ENCODE measurements at regions not wholly inside any gene's neighbourhood (a gene's known extent, or its start where the extent isn't known, plus 50 kb on each side); places are given as distances from the start of the nearest gene placed in this dataset.

DNA sequence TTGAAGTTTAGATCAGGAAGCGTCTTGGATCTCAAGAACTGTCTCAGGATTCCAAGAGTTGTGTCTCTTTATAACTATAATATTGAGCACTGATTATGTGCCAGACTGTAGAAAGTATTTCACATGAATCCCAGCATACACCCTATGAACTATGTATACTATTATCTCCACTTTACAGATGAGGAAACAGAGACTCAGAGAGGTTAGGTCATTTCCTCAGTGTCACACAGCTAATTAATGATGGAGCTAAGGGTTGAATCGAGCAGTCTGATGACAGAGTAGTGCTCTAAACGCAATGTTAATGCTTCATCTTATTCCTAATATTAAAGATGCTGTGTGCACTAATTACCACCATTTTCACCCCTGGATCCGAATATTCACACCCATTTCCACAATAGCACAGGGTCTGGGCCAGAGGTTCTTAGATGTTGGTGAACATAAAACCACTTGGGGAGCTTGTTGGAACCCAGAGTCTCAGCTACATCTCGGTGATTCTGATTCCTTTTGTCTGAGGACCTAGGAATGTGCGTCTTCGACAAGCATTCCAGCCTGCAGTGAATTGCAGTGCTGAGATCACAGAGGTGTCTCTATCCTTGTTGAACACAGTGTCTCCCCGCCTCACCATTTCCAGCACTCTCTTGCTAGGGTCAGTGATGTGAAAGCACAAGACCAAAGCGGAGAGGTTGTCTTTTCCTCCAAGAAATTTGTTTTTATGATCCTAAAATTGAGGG is 213.8 kb downstream of the SP3 start (continued):
- TF ChIP-seq, protein P1, sequence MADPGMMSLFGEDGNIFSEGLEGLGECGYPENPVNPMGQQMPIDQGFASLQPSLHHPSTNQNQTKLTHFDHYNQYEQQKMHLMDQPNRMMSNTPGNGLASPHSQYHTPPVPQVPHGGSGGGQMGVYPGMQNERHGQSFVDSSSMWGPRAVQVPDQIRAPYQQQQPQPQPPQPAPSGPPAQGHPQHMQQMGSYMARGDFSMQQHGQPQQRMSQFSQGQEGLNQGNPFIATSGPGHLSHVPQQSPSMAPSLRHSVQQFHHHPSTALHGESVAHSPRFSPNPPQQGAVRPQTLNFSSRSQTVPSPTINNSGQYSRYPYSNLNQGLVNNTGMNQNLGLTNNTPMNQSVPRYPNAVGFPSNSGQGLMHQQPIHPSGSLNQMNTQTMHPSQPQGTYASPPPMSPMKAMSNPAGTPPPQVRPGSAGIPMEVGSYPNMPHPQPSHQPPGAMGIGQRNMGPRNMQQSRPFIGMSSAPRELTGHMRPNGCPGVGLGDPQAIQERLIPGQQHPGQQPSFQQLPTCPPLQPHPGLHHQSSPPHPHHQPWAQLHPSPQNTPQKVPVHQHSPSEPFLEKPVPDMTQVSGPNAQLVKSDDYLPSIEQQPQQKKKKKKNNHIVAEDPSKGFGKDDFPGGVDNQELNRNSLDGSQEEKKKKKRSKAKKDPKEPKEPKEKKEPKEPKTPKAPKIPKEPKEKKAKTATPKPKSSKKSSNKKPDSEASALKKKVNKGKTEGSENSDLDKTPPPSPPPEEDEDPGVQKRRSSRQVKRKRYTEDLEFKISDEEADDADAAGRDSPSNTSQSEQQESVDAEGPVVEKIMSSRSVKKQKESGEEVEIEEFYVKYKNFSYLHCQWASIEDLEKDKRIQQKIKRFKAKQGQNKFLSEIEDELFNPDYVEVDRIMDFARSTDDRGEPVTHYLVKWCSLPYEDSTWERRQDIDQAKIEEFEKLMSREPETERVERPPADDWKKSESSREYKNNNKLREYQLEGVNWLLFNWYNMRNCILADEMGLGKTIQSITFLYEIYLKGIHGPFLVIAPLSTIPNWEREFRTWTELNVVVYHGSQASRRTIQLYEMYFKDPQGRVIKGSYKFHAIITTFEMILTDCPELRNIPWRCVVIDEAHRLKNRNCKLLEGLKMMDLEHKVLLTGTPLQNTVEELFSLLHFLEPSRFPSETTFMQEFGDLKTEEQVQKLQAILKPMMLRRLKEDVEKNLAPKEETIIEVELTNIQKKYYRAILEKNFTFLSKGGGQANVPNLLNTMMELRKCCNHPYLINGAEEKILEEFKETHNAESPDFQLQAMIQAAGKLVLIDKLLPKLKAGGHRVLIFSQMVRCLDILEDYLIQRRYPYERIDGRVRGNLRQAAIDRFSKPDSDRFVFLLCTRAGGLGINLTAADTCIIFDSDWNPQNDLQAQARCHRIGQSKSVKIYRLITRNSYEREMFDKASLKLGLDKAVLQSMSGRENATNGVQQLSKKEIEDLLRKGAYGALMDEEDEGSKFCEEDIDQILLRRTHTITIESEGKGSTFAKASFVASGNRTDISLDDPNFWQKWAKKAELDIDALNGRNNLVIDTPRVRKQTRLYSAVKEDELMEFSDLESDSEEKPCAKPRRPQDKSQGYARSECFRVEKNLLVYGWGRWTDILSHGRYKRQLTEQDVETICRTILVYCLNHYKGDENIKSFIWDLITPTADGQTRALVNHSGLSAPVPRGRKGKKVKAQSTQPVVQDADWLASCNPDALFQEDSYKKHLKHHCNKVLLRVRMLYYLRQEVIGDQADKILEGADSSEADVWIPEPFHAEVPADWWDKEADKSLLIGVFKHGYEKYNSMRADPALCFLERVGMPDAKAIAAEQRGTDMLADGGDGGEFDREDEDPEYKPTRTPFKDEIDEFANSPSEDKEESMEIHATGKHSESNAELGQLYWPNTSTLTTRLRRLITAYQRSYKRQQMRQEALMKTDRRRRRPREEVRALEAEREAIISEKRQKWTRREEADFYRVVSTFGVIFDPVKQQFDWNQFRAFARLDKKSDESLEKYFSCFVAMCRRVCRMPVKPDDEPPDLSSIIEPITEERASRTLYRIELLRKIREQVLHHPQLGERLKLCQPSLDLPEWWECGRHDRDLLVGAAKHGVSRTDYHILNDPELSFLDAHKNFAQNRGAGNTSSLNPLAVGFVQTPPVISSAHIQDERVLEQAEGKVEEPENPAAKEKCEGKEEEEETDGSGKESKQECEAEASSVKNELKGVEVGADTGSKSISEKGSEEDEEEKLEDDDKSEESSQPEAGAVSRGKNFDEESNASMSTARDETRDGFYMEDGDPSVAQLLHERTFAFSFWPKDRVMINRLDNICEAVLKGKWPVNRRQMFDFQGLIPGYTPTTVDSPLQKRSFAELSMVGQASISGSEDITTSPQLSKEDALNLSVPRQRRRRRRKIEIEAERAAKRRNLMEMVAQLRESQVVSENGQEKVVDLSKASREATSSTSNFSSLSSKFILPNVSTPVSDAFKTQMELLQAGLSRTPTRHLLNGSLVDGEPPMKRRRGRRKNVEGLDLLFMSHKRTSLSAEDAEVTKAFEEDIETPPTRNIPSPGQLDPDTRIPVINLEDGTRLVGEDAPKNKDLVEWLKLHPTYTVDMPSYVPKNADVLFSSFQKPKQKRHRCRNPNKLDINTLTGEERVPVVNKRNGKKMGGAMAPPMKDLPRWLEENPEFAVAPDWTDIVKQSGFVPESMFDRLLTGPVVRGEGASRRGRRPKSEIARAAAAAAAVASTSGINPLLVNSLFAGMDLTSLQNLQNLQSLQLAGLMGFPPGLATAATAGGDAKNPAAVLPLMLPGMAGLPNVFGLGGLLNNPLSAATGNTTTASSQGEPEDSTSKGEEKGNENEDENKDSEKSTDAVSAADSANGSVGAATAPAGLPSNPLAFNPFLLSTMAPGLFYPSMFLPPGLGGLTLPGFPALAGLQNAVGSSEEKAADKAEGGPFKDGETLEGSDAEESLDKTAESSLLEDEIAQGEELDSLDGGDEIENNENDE (IDR thresholded peaks at IDR 0.05; ENCODE audit: insufficient replicate concordance, low read length) = no peak
- no peak for TF ChIP-seq EZH2 (IDR thresholded peaks at IDR 0.05; ENCODE audit: low read depth, low read length, severe bottlenecking)
- no peak for TF ChIP-seq CBX5 (IDR thresholded peaks at IDR 0.05; ENCODE audit: low read depth, low read length)
- peak; percentile 73 for TF ChIP-seq TEAD4 (IDR thresholded peaks at IDR 0.05; ENCODE audit: low read depth, low read length)
- TF ChIP-seq TAF1 (IDR thresholded peaks at IDR 0.05; ENCODE audit: low read depth, low read length) = no peak
